ENCODE measurements at regions not wholly inside any gene's neighbourhood (a gene's known extent, or its start where the extent isn't known, plus 50 kb on each side); places are given as distances from the start of the nearest gene placed in this dataset.

- TF ChIP-seq CHD7 (IDR thresholded peaks at IDR 0.05; ENCODE audit: insufficient replicate concordance, low read length) (no peak), BCL11A (IDR thresholded peaks at IDR 0.05; ENCODE audit: low read depth in 2 of 2, low read length in 2 of 2) (no peak), JUND (IDR thresholded peaks at IDR 0.05; ENCODE audit: low read length) (no peak), SUZ12 (IDR thresholded peaks at IDR 0.05; ENCODE audit: low read length) (no peak)
These were observed 216.5 kb downstream of the URB2 start (continued) for GRCh38 chr1:229842302-229843255.
